Smooth muscle cell (in vitro differentiated cells): ENCODE measurements at regions not wholly inside any gene's neighbourhood (a gene's known extent, or its start where the extent isn't known, plus 50 kb on each side); places are given as distances from the start of the nearest gene placed in this dataset.
"Not testable (repeated sequence)": the region's sequence is repeated elsewhere in the genome, so short reads cannot be mapped to it uniquely, and the experiment has no call there.

Experiments used
- DNase-seq: peaks from one replicate; lab custom pipeline; 2025; ENCODE audit not compliant: unreplicated experiment; lab: John Stamatoyannopoulos, UW
- H2AFZ ChIP-seq: fragments of 200-600 bp; sonication (generic); 2 replicates; pipeline ENCODE4 v1.6.0; 2016; ENCODE audit warnings: antibody characterized with exemption, low read depth, mild to moderate bottlenecking
- H3F3A ChIP-seq: fragments of 200-600 bp; sonication (generic); 2 replicates; pipeline ENCODE4 v1.6.0; 2017; ENCODE audit warnings: antibody characterized with exemption, low read depth
- H3K27ac ChIP-seq: fragments of 200-600 bp; sonication (generic); 2 replicates; pipeline ENCODE4 v1.5.1; 2016; ENCODE audit warnings: low read depth, mild to moderate bottlenecking
- H3K27me3 ChIP-seq: fragments of 200-600 bp; sonication (generic); 2 replicates; pipeline ENCODE4 v1.6.1; 2016; ENCODE audit warnings: low read depth, mild to moderate bottlenecking
- H3K36me3 ChIP-seq: fragments of 200-600 bp; sonication (generic); 2 replicates; pipeline ENCODE4 v1.5.1; 2016; ENCODE audit warnings: low read depth
- H3K4me1 ChIP-seq: fragments of 200-600 bp; sonication (generic); 2 replicates; pipeline ENCODE4 v1.5.1; 2016; ENCODE audit warnings: low read depth
- H3K4me2 ChIP-seq: fragments of 200-600 bp; sonication (generic); 2 replicates; pipeline ENCODE4 v1.6.0; 2016; ENCODE audit warnings: mild to moderate bottlenecking
- H3K4me3 ChIP-seq: fragments of 200-600 bp; sonication (generic); 2 replicates; pipeline ENCODE4 v1.5.1; 2016; ENCODE audit warnings: mild to moderate bottlenecking
- H3K79me2 ChIP-seq: fragments of 200-600 bp; sonication (generic); 2 replicates; pipeline ENCODE4 v1.6.0; 2016; ENCODE audit warnings: low read depth, mild to moderate bottlenecking
- H3K9ac ChIP-seq: fragments of 200-600 bp; sonication (generic); 2 replicates; pipeline ENCODE4 v1.6.0; 2016; ENCODE audit warnings: low read depth
- H3K9me3 ChIP-seq: fragments of 200-600 bp; sonication (generic); replicated peaks from 2 replicates; pipeline ENCODE4 v1.5.1; 2016; ENCODE audit warnings: low read depth
- H4K20me1 ChIP-seq: fragments of 200-600 bp; sonication (generic); 2 replicates; pipeline ENCODE4 v1.6.0; 2016; ENCODE audit warnings: low read depth
- WGBS: methylation state at CpG from one replicate; pipeline ENCODE4 v1.1.7; 2016; ENCODE audit warnings: low lambda C conversion rate; 5-methylcytosine and 5-hydroxymethylcytosine counted together
- TF ChIP-seq, protein P1 (sequence below): fragments of 200-600 bp; sonication (generic); IDR thresholded peaks from 2 replicates; pipeline ENCODE4 v1.5.1; 2017; ENCODE audit warnings: borderline replicate concordance, mild to moderate bottlenecking, antibody characterized with exemption; ENCODE audit not compliant: insufficient read depth, poor library complexity, severe bottlenecking

DNA sequence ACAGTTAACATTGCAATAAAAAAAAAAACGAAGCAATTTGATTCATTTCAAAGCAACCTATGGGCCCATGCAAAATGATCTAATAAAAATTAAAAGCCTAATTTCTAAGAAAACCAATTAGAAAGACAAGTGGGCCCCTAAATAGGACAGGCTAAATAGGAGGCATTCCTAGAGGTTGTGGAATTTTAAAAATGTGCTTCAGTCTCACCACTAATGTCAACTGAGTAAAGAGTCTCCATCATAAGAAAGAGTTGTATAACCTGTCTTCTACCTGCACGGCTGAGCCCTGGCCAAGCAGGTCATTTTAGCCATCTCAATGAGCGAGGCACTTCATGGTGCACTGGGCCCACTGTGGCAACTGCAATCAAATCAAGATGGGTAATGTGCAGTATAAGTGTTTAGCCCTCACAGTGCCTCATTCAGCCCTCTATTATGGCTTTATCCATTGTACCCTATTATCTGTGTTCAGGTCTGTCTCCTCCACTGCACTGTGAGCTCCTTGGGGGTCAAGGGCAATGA lies 76.4 kb downstream of the PRSS23 start:
- Histone ChIP-seq H3K36me3 (no peaks in the 10 kb centered on the region), H3K27ac (no peak overlapping the region), H3K27me3 (no peaks in the 10 kb centered on the region), H3F3A (no peaks in the 10 kb centered on the region), H3K4me3 (no peak overlapping the region), H3K9me3 (no peaks in the 10 kb centered on the region), H2AFZ (no peak overlapping the region), H3K4me1 (no peaks in the 10 kb centered on the region), H4K20me1 (no peaks in the 10 kb centered on the region), H3K4me2 (no peak overlapping the region), H3K9ac (no peak overlapping the region), H3K79me2 (no peaks in the 10 kb centered on the region)
- TF ChIP-seq, protein P1, sequence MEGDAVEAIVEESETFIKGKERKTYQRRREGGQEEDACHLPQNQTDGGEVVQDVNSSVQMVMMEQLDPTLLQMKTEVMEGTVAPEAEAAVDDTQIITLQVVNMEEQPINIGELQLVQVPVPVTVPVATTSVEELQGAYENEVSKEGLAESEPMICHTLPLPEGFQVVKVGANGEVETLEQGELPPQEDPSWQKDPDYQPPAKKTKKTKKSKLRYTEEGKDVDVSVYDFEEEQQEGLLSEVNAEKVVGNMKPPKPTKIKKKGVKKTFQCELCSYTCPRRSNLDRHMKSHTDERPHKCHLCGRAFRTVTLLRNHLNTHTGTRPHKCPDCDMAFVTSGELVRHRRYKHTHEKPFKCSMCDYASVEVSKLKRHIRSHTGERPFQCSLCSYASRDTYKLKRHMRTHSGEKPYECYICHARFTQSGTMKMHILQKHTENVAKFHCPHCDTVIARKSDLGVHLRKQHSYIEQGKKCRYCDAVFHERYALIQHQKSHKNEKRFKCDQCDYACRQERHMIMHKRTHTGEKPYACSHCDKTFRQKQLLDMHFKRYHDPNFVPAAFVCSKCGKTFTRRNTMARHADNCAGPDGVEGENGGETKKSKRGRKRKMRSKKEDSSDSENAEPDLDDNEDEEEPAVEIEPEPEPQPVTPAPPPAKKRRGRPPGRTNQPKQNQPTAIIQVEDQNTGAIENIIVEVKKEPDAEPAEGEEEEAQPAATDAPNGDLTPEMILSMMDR = no peak
- no peak for DNase-seq
- WGBS = 72% methylated on average over 3 of the region's 3 CpGs

- H3K27me3 ChIP-seq = no peaks in the 10 kb centered on the region
- TF ChIP-seq, protein P1 = no peak
- DNase-seq = no peak
- no peak overlapping the region for H2AFZ ChIP-seq
- no peaks in the 10 kb centered on the region for H4K20me1 ChIP-seq
- H3K36me3 ChIP-seq = no peaks in the 10 kb centered on the region
- H3K27ac ChIP-seq = no peak overlapping the region
- H3K4me2 ChIP-seq = no peak overlapping the region
- no peaks in the 10 kb centered on the region for H3K79me2 ChIP-seq
- no peaks in the 10 kb centered on the region for H3K9me3 ChIP-seq
- H3K9ac ChIP-seq = no peak overlapping the region
- no peaks in the 10 kb centered on the region for H3K4me1 ChIP-seq
- no peaks in the 10 kb centered on the region for H3F3A ChIP-seq
- no peak overlapping the region for H3K4me3 ChIP-seq
Observed at GRCh38 chr11:86877503-86877902, 77.2 kb downstream of the PRSS23 start.

- H3K27me3 ChIP-seq, H3K4me1 ChIP-seq, H3K4me2 ChIP-seq, DNase-seq, H3K9ac ChIP-seq, H3K9me3 ChIP-seq, H3K27ac ChIP-seq, H3K4me3 ChIP-seq, H2AFZ ChIP-seq, H4K20me1 ChIP-seq, H3K79me2 ChIP-seq, H3K36me3 ChIP-seq, H3F3A ChIP-seq: not testable (repeated sequence)
- 93% methylated on average over 7 of the region's 26 CpGs for WGBS
Observed at GRCh38 chr11:86879241-86879640, 76.0 kb downstream of the FZD4 start.

DNA sequence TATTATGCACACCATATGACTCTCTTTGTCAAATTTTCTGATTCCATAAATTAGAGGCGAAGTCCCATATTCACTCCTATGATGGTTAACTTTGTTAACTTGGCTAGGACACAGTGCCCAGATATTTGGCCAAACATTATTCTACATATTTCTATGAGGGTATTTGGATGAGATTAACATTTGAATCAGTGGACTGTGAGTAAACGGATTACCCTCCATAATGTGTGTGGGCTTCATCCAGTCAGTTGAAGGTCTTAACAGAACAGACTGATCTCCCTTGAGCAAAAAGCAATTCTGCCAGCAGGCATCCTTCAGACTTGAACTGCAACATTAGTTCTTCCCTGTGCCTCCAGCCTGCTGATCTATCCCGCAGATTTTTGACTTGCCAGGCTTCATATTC lies 69.9 kb downstream of the FZD4 start:
- Histone ChIP-seq H3K79me2 (no peaks in the 10 kb centered on the region), H3K36me3 (no peaks in the 10 kb centered on the region), H3K4me2 (no peak overlapping the region), H3K9me3 (no peaks in the 10 kb centered on the region), H3F3A (no peaks in the 10 kb centered on the region), H3K4me1 (no peaks in the 10 kb centered on the region), H2AFZ (no peak overlapping the region), H3K4me3 (no peak overlapping the region), H3K27ac (no peak overlapping the region), H3K27me3 (no peaks in the 10 kb centered on the region), H4K20me1 (no peaks in the 10 kb centered on the region), H3K9ac (no peak overlapping the region)
- TF ChIP-seq, protein P1 = no peak
- no peak for DNase-seq
- 88% methylated on average over 3 of the region's 3 CpGs for WGBS
